Fibroblast of villous mesenchyme (primary cell): ENCODE measurements at regions not wholly inside any gene's neighbourhood (a gene's known extent, or its start where the extent isn't known, plus 50 kb on each side); places are given as distances from the start of the nearest gene placed in this dataset.

ENCODE experiments used
- DNase-seq: peaks from one replicate; pipeline ENCODE4 v3.0.0-alpha.2; 2010; ENCODE audit warnings: low read depth
- H3K4me3 ChIP-seq: 2 replicates; pipeline ENCODE4 v1.5.1; 2011; ENCODE audit warnings: low read depth, mild to moderate bottlenecking, low read length
- CTCF ChIP-seq: IDR thresholded peaks from 2 replicates; pipeline ENCODE4 v1.5.1; 2012; ENCODE audit warnings: low read depth, mild to moderate bottlenecking, low read length; ENCODE audit not compliant: insufficient read depth

DNA sequence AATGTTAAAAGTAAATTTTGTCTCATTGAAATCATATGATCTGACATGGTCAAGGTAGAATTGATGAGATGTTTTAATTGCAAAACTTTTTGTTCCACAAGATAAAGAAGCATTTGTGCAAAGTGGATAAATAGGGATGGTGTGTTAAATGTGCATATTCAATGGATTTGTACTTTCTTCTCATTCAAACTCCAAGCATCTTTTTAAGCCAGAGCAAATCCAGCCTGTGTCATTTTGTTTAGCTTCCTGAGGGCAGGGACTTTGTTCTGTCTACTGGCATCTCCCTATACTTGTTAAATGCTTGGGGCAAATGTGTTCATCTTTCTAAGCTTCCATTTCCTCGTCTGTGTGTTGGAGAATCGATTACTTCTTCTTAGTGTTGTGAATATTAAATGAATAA is 200.3 kb downstream of the SLIT2 start:
- no peak for DNase-seq
- TF ChIP-seq CTCF, result no peak
- no peak overlapping the region for H3K4me3 ChIP-seq

DNA sequence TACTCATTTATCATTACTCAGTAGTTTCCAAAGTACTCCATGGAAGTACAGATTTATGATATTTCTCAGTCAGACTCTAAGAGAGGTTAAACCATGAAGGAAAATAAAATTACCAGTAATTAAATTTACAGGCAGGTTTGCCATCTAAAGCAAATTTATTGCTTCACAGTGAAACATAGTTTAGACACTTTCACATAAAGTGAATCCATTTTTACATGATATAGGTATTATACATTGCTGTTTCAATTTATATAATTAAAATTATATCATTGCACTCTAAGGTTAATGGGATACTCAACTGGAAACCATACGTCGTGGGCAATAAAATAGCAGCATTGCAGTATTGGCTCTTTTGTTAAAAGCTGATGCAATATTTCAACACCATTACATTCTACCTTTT is 202.8 kb downstream of the SLIT2 start:
- no peak overlapping the region for H3K4me3 ChIP-seq
- no peak for DNase-seq
- TF ChIP-seq CTCF, result no peak

DNA sequence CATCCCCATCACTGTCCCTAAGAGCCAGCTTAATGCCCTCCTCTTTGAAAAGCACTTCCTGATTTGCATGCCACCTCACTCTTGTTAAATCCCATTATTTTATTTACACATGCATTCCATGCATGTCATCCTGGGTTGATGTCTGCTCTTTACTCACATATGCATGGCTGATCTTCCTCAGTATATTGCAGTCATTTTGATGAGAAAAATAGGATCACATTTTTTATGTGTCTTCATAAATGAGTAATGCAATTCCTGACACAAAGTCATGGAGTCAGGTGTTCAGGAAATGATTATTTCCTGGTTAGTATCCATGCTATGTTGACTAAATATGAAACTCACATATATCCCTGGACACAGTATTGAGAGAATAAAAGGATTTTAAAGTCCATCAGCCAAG is 204.7 kb downstream of the SLIT2 start:
- H3K4me3 ChIP-seq, result no peak overlapping the region
- no peak for TF ChIP-seq CTCF
- DNase-seq, result no peak

DNA sequence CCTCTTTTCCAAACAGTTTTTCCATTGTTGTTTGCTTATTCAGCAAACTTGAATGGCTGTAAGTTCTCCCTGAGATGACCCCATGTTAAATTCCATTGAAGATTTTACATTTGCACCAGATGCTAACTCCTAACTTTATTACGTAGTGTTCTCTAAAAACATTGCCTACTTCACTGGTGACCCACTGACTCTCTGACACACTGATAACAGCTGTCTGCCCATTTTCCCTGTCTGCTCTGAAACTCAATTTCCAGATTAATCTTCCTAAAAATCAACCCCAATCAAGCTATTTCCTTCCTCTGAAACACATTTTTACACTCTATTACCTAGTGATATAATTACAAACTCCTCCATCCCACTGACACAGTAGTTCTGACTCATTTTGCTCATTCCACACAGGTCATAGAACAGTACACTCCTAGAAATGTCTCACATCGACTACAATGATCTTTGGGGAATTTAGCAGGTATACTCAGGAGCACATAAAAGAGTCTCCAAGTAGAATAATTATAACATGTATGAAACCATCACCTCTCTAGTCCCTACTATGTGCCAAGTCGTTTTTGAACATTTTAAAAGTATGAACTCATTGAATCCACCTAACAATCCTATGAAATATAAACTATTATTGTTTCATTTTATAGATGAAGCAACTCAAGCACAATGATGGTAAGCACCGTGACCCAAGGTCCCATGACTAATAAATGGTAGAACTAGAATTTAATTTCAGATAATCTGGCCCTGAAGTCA is 210.9 kb downstream of the SLIT2 start:
- TF ChIP-seq CTCF, result no peak
- no peak overlapping the region for H3K4me3 ChIP-seq
- DNase-seq, result peak; percentile 23

- H3K4me3 ChIP-seq, result no peak overlapping the region
- TF ChIP-seq CTCF, result no peak
- DNase-seq, result no peak
Measured at GRCh38 chr4:20463176-20463430, 211.4 kb downstream of the SLIT2 start.

- H3K4me3 ChIP-seq, result no peak overlapping the region
Measured at GRCh38 chr4:20464381-20464780, 212.7 kb downstream of the SLIT2 start.

More at GRCh38 chr4:20464381-20464780, 212.7 kb downstream of the SLIT2 start:
- peak; percentile 12 for DNase-seq
- no peak for TF ChIP-seq CTCF
